OCI-LY3 (cell line): ENCODE measurements at regions not wholly inside any gene's neighbourhood (a gene's known extent, or its start where the extent isn't known, plus 50 kb on each side); places are given as distances from the start of the nearest gene placed in this dataset.

Source experiments
- H2AFZ ChIP-seq: fragments of 200-600, 300-600 bp; shearing (Covaris generic); 2 replicates; pipeline ENCODE4 v1.6.0; 2014; ENCODE audit warnings: antibody characterized with exemption, low read depth, low read length
- H3K27ac ChIP-seq: fragments of 200-600, 300-600 bp; sonication (generic); 2 replicates; pipeline ENCODE4 v1.5.1; 2014; ENCODE audit warnings: mild to moderate bottlenecking, low read length, moderate library complexity, mixed read lengths
- H3K27me3 ChIP-seq: fragments of 200-600, 300-600 bp; sonication (generic); 2 replicates; pipeline ENCODE4 v1.6.1; 2014; ENCODE audit warnings: low read depth, low read length, mixed read lengths
- H3K36me3 ChIP-seq: fragments of 200-600, 300-600 bp; sonication (generic); replicated peaks from 2 replicates; pipeline ENCODE3; 2014; ENCODE audit warnings: low read depth, low read length, mixed read lengths
- H3K4me1 ChIP-seq: fragments of 300-600, 200-600 bp; sonication (generic); 2 replicates; pipeline ENCODE4 v1.6.1; 2014; ENCODE audit warnings: low read length, mixed read lengths
- H3K4me2 ChIP-seq: fragments of 200-600, 300-600 bp; sonication (generic); 2 replicates; pipeline ENCODE4 v1.6.1; 2014; ENCODE audit warnings: low read length, mixed read lengths
- H3K4me3 ChIP-seq: fragments of 300-600, 200-600 bp; sonication (generic); 2 replicates; pipeline ENCODE4 v1.5.1; 2014; ENCODE audit warnings: antibody characterized with exemption, mild to moderate bottlenecking, low read length, moderate library complexity
- H3K79me2 ChIP-seq: fragments of 300-600, 200-600 bp; shearing (Covaris generic); 2 replicates; pipeline ENCODE4 v1.6.1; 2014; ENCODE audit warnings: mild to moderate bottlenecking, low read length, mixed read lengths
- H3K9ac ChIP-seq: fragments of 300-600, 200-600 bp; shearing (Covaris generic); 2 replicates; pipeline ENCODE4 v1.6.0; 2014; ENCODE audit warnings: mild to moderate bottlenecking, low read length, moderate library complexity
- H3K9me3 ChIP-seq: fragments of 200-600, 300-600 bp; shearing (Covaris generic); 2 replicates; pipeline ENCODE4 v1.6.1; 2014; ENCODE audit warnings: low read length, mixed read lengths; ENCODE audit not compliant: insufficient read depth
- H4K20me1 ChIP-seq: fragments of 200-600, 300-600 bp; sonication (generic); 2 replicates; pipeline ENCODE4 v1.6.1; 2016; ENCODE audit warnings: low read length, mixed read lengths; ENCODE audit not compliant: insufficient read depth
- CTCF ChIP-seq: fragments of 200-600, 300-600 bp; sonication (generic); IDR thresholded peaks from 2 replicates; pipeline ENCODE4 v1.5.1; 2014; ENCODE audit warnings: antibody characterized with exemption, low read length, low read depth
- EZH2phosphoT487 ChIP-seq: fragments of 200-600 bp; shearing (Covaris generic); IDR thresholded peaks from 2 replicates; pipeline ENCODE4 v1.6.1; 2018; ENCODE audit warnings: antibody characterized with exemption, mixed run types, low read depth

- Histone ChIP-seq H3K4me2 (no peak overlapping the region), H3K4me3 (no peak overlapping the region), H2AFZ (no peak overlapping the region), H3K9ac (no peak overlapping the region), H4K20me1 (no peaks in the 10 kb centered on the region), H3K27ac (no peak overlapping the region), H3K27me3 (no peaks in the 10 kb centered on the region), H3K4me1 (no peaks in the 10 kb centered on the region), H3K79me2 (no peaks in the 10 kb centered on the region), H3K36me3 (no peaks in the 10 kb centered on the region), H3K9me3 (peaks cover 12% of the 10 kb centered on the region)
- no peak for TF ChIP-seq EZH2phosphoT487
- TF ChIP-seq CTCF: no peak
Measured at GRCh38 chr2:105989070-105989469, 205.0 kb downstream of the UXS1 start.

- Histone ChIP-seq H3K9me3 (no peaks in the 10 kb centered on the region), H3K27ac (no peak overlapping the region), H3K4me2 (no peak overlapping the region), H3K4me1 (no peaks in the 10 kb centered on the region), H3K4me3 (no peak overlapping the region), H3K79me2 (no peaks in the 10 kb centered on the region), H3K36me3 (no peaks in the 10 kb centered on the region), H3K27me3 (no peaks in the 10 kb centered on the region), H4K20me1 (no peaks in the 10 kb centered on the region), H2AFZ (no peak overlapping the region), H3K9ac (no peak overlapping the region)
- TF ChIP-seq EZH2phosphoT487: no peak
- TF ChIP-seq CTCF: no peak
Measured at GRCh38 chr2:105977807-105978206, 216.3 kb downstream of the UXS1 start.

GRCh38 chr2:105977212-105977611 lies 216.9 kb downstream of the UXS1 start:
- H3K27ac ChIP-seq: no peak overlapping the region

GRCh38 chr2:105974812-105975211 lies 219.3 kb downstream of the UXS1 start:
- no peak overlapping the region for H3K27ac ChIP-seq

More at GRCh38 chr2:105977212-105977611, 216.9 kb downstream of the UXS1 start:
- H3K9me3 ChIP-seq: no peaks in the 10 kb centered on the region
- no peaks in the 10 kb centered on the region for H4K20me1 ChIP-seq
- TF ChIP-seq CTCF: no peak
- TF ChIP-seq EZH2phosphoT487: no peak
- no peaks in the 10 kb centered on the region for H3K79me2 ChIP-seq
- no peak overlapping the region for H2AFZ ChIP-seq
- H3K4me3 ChIP-seq: no peak overlapping the region
- no peak overlapping the region for H3K9ac ChIP-seq
- no peaks in the 10 kb centered on the region for H3K27me3 ChIP-seq
- H3K4me1 ChIP-seq: no peaks in the 10 kb centered on the region
- H3K36me3 ChIP-seq: no peaks in the 10 kb centered on the region
- no peak overlapping the region for H3K4me2 ChIP-seq

More at GRCh38 chr2:105974812-105975211, 219.3 kb downstream of the UXS1 start:
- no peaks in the 10 kb centered on the region for H3K9me3 ChIP-seq
- H3K36me3 ChIP-seq: no peaks in the 10 kb centered on the region
- no peak overlapping the region for H3K4me3 ChIP-seq
- H3K4me1 ChIP-seq: no peaks in the 10 kb centered on the region
- no peak overlapping the region for H3K9ac ChIP-seq
- H3K27me3 ChIP-seq: no peaks in the 10 kb centered on the region
- no peaks in the 10 kb centered on the region for H4K20me1 ChIP-seq
- no peak for TF ChIP-seq CTCF
- TF ChIP-seq EZH2phosphoT487: no peak
- no peak overlapping the region for H2AFZ ChIP-seq
- no peak overlapping the region for H3K4me2 ChIP-seq
- H3K79me2 ChIP-seq: no peaks in the 10 kb centered on the region
